GM08714 (cell line): ENCODE measurements at regions not wholly inside any gene's neighbourhood (a gene's known extent, or its start where the extent isn't known, plus 50 kb on each side); places are given as distances from the start of the nearest gene placed in this dataset.
"Not testable (repeated sequence)": the region's sequence is repeated elsewhere in the genome, so short reads cannot be mapped to it uniquely, and the experiment has no call there.

Experiments
- H3K4me3 ChIP-seq: fragments of 200-500 bp; sonication (Bioruptor generic); 2 replicates; pipeline ENCODE4 v1.5.1; 2014; ENCODE audit warnings: mild to moderate bottlenecking, low read length, inconsistent platforms
- ZNF274 ChIP-seq: IDR thresholded peaks from 2 replicates; pipeline ENCODE4 v1.6.1; 2012; ENCODE audit warnings: mild to moderate bottlenecking, low read depth, low read length

- H3K4me3 ChIP-seq, result not testable (repeated sequence)
Observed at GRCh38 chr1:228796945-228797344, 61.7 kb downstream of the RHOU start.

DNA sequence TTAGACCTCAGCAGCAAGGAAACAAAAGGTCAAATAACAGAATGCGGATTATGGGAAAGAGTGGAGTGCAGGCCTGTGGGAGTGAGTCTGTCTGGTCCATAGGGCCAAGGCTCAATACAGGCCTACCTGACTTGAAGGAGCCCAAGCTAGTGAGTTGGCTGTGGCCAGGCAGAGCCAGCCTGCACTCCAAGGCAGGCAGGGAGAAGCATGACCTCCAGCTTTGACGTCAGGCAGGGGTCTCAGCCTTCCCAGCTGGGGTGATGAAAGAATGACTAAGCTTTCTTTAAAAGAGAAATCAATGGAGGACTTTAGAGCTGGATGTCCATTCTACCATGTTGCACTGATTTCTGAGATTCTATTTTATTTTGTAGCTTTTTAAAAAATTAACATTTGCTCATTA lies 62.8 kb downstream of the RHOU start:
- H3K4me3 ChIP-seq, result no peak overlapping the region
- no peak for TF ChIP-seq ZNF274

DNA sequence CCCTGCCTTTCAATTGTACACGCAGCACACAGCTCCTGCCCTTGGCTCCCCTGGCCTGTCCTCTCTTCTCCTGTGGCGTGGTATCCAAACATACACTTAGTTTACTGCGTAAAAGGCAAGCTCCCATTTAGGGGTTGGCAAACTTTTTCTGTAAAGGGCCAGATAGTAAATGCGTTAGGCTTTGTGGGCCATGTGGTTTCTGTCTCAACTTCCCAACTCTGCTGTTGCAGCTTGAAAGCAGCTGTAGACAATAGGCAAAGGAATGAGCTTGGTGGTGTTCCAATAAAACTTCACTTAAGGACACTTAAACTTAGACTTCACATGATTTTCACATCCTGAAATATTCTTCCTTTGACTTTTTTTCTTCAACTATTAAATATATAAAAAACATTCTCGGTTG lies 63.3 kb downstream of the RHOU start:
- no peak overlapping the region for H3K4me3 ChIP-seq
- no peak for TF ChIP-seq ZNF274

- no peak for TF ChIP-seq ZNF274
- no peak overlapping the region for H3K4me3 ChIP-seq
Observed at GRCh38 chr1:228799924-228800323, 64.6 kb downstream of the RHOU start.

DNA sequence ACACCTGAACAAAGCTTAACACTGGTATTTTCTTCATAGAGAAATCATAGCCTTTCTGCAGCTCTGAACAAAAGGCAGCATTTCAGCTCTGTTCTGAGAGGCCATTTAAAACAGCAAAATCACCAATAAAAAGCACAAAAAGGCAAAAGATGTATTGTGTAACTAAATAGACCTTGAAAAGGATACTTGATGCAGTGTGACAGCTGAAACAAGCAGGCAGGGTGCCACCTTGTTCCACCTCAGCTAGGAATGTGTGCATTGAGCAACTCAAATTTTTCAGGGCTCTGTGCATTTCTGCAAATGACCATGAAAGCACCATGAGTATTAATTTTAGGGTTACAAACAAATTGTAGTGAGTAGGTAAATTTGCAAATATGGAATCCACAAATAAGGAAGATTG lies 65.8 kb downstream of the RHOU start:
- TF ChIP-seq ZNF274, result no peak
- no peak overlapping the region for H3K4me3 ChIP-seq

GRCh38 chr1:228802386-228803220 lies 67.3 kb downstream of the RHOU start:
- no peak for TF ChIP-seq ZNF274
- no peak overlapping the region for H3K4me3 ChIP-seq

GRCh38 chr1:228803421-228803820 lies 68.1 kb downstream of the RHOU start:
- TF ChIP-seq ZNF274, result no peak
- H3K4me3 ChIP-seq, result no peak overlapping the region

DNA sequence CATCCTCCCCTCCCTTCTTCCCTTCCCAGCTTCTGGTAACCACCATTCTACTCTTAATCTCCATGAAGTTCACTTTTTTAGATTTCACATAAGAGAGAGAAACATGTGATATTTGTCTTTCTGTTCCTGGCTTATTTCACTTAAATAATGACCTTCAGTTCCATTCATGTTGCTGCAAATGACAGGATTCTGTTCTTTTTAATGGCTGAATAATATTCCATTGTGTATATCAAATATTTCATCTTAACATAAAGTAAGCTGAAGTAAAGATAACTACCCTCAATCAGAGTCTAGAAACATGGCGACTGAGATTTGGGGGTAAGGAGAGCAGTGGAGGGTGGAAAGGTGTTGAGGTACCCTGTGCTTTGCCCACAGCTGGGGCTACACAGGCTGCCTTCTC lies 68.9 kb downstream of the RHOU start:
- TF ChIP-seq ZNF274, result no peak
- no peak overlapping the region for H3K4me3 ChIP-seq

- no peak overlapping the region for H3K4me3 ChIP-seq
- TF ChIP-seq ZNF274, result no peak
Observed at GRCh38 chr1:228804640-228805413, 69.5 kb downstream of the RHOU start.

DNA sequence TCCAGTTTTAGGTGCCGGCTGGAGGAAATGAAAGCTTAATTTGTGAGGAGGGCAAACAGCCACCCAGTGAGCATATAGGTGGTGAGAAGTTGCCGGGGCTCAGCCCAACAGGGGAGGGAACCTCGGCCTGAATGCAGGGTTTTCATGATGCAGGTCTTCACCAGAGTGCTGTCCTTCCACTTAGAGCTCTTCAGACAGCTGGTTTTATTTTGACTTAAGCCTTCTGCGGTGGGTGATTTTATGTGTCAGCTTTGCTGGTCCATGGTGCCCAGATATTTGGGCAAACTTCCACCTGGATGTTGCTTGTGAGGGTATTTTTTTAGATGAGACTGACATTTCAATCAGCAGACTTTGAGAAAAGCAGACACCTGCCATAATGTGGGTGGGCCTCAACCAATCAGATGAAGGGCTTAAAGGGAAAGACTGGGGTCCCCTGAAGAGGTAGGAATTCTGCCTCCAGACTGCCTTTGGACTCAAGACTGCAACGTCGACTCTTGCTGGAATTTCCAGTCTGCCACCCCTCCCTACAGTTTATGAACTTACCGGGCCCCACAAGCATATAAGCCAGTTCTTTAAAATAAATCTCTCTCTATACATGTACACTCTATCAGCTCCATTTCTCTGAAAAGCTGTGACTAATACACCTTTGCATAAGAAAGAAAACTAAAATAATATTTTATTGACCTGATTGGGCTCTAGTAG lies 72.8 kb downstream of the RHOU start:
- no peak overlapping the region for H3K4me3 ChIP-seq
- no peak for TF ChIP-seq ZNF274

GRCh38 chr1:228809621-228810394 lies 74.5 kb downstream of the RHOU start:
- TF ChIP-seq ZNF274, result no peak
- no peak overlapping the region for H3K4me3 ChIP-seq

GRCh38 chr1:228810395-228810758 lies 75.1 kb downstream of the RHOU start:
- no peak for TF ChIP-seq ZNF274
- no peak overlapping the region for H3K4me3 ChIP-seq

DNA sequence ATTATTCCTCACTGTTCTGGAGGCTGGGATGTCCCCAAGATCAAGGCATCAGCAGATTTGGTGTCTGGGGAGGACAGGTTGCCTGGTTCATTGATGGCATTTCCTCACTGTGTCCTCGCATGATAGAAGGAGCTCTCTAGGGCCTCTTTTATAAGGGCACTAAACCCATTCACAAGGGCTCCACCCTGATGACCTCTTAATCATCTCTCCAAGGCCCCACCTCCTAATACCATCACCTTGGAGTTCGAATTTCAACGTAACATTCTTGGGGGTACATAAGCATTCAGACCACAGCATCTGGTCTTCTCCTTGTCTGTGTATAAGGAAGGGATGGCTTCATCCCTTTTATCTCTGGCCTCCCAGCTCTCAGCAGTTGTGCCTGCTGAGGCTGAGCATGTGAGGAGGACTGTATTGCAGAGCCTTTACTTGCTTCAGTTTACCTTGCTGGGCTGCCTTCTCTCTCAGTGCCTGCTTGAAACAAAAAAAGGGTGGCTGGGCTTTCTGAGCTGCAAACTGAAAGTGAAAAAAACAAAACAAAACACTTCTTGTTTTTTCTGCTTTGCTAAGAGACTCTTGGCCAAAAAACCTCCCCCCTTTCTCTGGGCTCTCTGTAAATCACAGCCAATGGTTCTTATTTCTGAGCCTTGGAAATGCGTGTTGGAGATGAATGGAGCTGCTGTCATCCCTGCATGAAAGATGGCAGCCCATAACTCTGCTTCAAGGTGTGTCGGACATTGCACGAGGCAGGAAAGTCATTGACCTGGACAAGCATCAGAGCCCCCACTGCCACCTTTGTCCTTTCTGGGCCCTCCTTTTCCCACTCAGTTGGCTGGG lies 75.8 kb downstream of the RHOU start:
- TF ChIP-seq ZNF274, result no peak
- no peak overlapping the region for H3K4me3 ChIP-seq
